Panc1 (cell line): ENCODE measurements at regions not wholly inside any gene's neighbourhood (a gene's known extent, or its start where the extent isn't known, plus 50 kb on each side); places are given as distances from the start of the nearest gene placed in this dataset.

ENCODE experiments used
- ATAC-seq: fragments of 200-7000 bp; cut with Tn5 transposase; 2 replicates; pipeline ENCODE4 v1.9.1; 2020; ENCODE audit warnings: mild to moderate bottlenecking, moderate library complexity
- BruUV-seq: library from RNA; stranded (reverse); fragments of 400-500 nt; replicated peaks from 2 replicates; lab custom pipeline; 2021; lab: Mats Ljungman, UMichigan
- CTCF ChIA-PET: fragments of 300-600 bp; sonication (Branson Sonifier 250); formaldehyde crosslinking; loops from one replicate; lab custom pipeline; 2022; ENCODE audit warnings: antibody characterized with exemption; lab: Charles Lee
- POLR2A ChIA-PET: fragments of 300-600 bp; sonication (Branson Sonifier 250); formaldehyde crosslinking; loops from one replicate; lab custom pipeline; 2022; ENCODE audit warnings: antibody characterized with exemption; lab: Charles Lee
- DNase-seq: peaks from one replicate; pipeline ENCODE4 v3.0.0-alpha.2; 2010; ENCODE audit warnings: low read depth, low spot score
- H3K27ac ChIP-seq: 2 replicates; pipeline ENCODE4 v1.5.1; 2011; ENCODE audit warnings: mild to moderate bottlenecking, low read length, inconsistent platforms
- H3K27me3 ChIP-seq: fragments of 200-500 bp; sonication (Bioruptor generic); 2 replicates; pipeline ENCODE4 v1.6.0; 2014; ENCODE audit warnings: low read length, inconsistent platforms; ENCODE audit not compliant: control insufficient read depth, insufficient read depth
- H3K36me3 ChIP-seq: fragments of 200-500 bp; sonication (Bioruptor generic); 2 replicates; pipeline ENCODE4 v1.5.1; 2014; ENCODE audit warnings: inconsistent platforms, mild to moderate bottlenecking, low read length, moderate library complexity; ENCODE audit not compliant: control insufficient read depth, insufficient read depth
- H3K4me1 ChIP-seq: 2 replicates; pipeline ENCODE4 v1.5.1; 2011; ENCODE audit warnings: inconsistent platforms, mild to moderate bottlenecking, low read length, moderate library complexity; ENCODE audit not compliant: control insufficient read depth, insufficient read depth
- H3K4me3 ChIP-seq, 2 experiments: 2 replicates each; pipeline ENCODE4 v1.5.1; 2011 to 2012; ENCODE audit warnings: low read depth in 2 of 2, low read length in 2 of 2, mild to moderate bottlenecking in 2 of 2, inconsistent platforms in 1 of 2, moderate library complexity in 1 of 2
- H3K9me3 ChIP-seq: fragments of 200-500 bp; sonication (Bioruptor generic); 2 replicates; pipeline ENCODE4 v1.5.1; 2014; ENCODE audit warnings: low read depth, mild to moderate bottlenecking, inconsistent platforms, low read length, moderate library complexity; ENCODE audit not compliant: control insufficient read depth, insufficient read depth
- POLR2AphosphoS5 ChIP-seq: IDR thresholded peaks from 2 replicates; pipeline ENCODE4 v1.6.1; 2012; ENCODE audit warnings: mild to moderate bottlenecking, low read depth, low read length, moderate library complexity
- SIN3A ChIP-seq: IDR thresholded peaks from 2 replicates; pipeline ENCODE4 v1.6.1; 2012; ENCODE audit warnings: low read depth, mild to moderate bottlenecking, low read length, moderate library complexity, borderline replicate concordance; ENCODE audit not compliant: insufficient read depth
- TCF7L2 ChIP-seq: IDR thresholded peaks from 2 replicates; pipeline ENCODE4 v1.6.1; 2011; ENCODE audit warnings: mild to moderate bottlenecking, low read depth, low read length, inconsistent platforms
- in situ Hi-C: cut with HindIII; loops from 2 replicates; pipeline ENCODE4 v1.10.0; 2016; ENCODE audit warnings: low sequenced_read_pairs, low pct_unique_long_range_greater_than_20kb
- intact Hi-C: fragments of 100-400 bp; cut with micrococcal nuclease; formaldehyde crosslinking; loops from one replicate; pipeline ENCODE4 v1.10.0; 2022; ENCODE audit not compliant: unreplicated experiment
- TF ChIP-seq, protein P1 (sequence below): fragments of 450-650 bp; IDR thresholded peaks from 2 replicates; pipeline ENCODE4 v1.5.1; 2017; ENCODE audit warnings: mild to moderate bottlenecking
- TF ChIP-seq, protein P2 (sequence below), 2 experiments: IDR thresholded peaks; 2 replicates each; pipeline ENCODE4 v1.6.1; 2011 to 2012; ENCODE audit warnings: low read depth in 2 of 2, control low read depth in 1 of 2, low read length in 1 of 2, mild to moderate bottlenecking in 1 of 2, moderate library complexity in 1 of 2; ENCODE audit not compliant: insufficient read depth in 1 of 2

DNA sequence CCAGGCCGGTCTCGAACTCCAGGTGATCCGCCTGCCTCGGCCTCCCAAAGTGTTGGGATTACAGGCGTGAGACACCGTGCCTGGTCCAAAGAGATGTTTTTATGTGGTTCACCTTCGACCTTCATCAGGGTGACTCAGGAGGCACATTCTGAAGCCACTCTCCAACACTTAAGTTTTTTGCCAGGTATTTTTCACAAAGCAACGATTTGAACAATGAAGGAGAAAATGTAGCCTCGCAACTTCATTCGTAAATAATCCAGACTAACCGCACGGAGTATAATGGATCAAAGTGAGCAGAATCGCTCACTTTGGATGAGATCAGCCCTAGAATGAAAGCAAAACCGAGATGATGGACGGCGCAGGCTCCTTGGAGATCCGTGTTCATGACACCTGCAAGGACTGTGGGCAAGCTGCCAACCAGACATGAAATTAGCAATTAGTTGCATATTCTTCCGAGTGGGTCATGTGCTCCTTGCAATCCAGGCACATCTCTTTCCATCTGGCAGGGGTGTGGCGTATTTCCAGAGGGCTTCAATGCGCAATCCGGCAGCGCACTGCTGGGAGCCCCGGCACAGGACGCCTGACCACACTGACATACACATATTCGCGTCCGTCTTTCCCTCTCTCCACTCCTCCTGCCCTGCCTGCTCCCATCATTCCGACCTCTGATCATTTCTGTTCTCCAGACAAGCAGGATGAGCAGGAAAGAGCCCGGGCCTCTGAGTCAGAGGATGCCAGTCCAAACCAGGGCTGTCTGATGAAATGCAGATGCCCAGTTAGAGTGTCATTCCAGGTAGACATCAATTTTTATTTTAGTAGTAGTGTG lies 148.4 kb downstream of the KLF6 start:
- no TSS peak for BruUV-seq
- CTCF ChIA-PET, result no interaction called here

DNA sequence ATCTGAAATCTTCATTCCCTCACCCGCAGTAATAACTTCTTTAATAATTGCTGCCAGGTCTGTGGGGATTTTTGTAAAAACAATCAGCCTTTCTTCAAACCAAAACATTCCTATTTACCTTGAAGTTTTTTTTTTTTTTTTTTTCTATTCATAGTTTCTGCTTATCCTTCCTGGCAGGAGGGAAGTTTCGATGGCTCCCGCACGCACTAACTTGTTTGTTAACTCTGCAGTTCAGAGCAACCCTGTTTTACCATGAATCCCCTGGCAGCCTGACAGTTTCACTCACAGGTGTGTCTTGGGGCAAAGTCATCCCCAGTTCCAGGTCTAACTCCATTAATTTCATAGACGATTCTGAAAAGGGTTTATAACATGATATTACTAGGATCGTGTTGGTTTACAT lies 149.3 kb downstream of the KLF6 start:
- intact Hi-C loops (no loop called here), in situ Hi-C loops (no loop called here)
- ATAC-seq (no peak), DNase-seq (no peak)
- no TSS peak for BruUV-seq
- H3K4me1 ChIP-seq, result no peaks in the 10 kb centered on the region
- H3K27ac ChIP-seq, result no peak overlapping the region
- H3K4me3 ChIP-seq, result no peak overlapping the region
- H3K36me3 ChIP-seq, result no peaks in the 10 kb centered on the region
- H3K9me3 ChIP-seq, result no peaks in the 10 kb centered on the region
- TF ChIP-seq, protein P1, sequence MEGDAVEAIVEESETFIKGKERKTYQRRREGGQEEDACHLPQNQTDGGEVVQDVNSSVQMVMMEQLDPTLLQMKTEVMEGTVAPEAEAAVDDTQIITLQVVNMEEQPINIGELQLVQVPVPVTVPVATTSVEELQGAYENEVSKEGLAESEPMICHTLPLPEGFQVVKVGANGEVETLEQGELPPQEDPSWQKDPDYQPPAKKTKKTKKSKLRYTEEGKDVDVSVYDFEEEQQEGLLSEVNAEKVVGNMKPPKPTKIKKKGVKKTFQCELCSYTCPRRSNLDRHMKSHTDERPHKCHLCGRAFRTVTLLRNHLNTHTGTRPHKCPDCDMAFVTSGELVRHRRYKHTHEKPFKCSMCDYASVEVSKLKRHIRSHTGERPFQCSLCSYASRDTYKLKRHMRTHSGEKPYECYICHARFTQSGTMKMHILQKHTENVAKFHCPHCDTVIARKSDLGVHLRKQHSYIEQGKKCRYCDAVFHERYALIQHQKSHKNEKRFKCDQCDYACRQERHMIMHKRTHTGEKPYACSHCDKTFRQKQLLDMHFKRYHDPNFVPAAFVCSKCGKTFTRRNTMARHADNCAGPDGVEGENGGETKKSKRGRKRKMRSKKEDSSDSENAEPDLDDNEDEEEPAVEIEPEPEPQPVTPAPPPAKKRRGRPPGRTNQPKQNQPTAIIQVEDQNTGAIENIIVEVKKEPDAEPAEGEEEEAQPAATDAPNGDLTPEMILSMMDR, result no peak
- TF ChIP-seq SIN3A, result no peak
- no peak for TF ChIP-seq POLR2AphosphoS5
- no peak for TF ChIP-seq TCF7L2
- TF ChIP-seq, protein P2, sequence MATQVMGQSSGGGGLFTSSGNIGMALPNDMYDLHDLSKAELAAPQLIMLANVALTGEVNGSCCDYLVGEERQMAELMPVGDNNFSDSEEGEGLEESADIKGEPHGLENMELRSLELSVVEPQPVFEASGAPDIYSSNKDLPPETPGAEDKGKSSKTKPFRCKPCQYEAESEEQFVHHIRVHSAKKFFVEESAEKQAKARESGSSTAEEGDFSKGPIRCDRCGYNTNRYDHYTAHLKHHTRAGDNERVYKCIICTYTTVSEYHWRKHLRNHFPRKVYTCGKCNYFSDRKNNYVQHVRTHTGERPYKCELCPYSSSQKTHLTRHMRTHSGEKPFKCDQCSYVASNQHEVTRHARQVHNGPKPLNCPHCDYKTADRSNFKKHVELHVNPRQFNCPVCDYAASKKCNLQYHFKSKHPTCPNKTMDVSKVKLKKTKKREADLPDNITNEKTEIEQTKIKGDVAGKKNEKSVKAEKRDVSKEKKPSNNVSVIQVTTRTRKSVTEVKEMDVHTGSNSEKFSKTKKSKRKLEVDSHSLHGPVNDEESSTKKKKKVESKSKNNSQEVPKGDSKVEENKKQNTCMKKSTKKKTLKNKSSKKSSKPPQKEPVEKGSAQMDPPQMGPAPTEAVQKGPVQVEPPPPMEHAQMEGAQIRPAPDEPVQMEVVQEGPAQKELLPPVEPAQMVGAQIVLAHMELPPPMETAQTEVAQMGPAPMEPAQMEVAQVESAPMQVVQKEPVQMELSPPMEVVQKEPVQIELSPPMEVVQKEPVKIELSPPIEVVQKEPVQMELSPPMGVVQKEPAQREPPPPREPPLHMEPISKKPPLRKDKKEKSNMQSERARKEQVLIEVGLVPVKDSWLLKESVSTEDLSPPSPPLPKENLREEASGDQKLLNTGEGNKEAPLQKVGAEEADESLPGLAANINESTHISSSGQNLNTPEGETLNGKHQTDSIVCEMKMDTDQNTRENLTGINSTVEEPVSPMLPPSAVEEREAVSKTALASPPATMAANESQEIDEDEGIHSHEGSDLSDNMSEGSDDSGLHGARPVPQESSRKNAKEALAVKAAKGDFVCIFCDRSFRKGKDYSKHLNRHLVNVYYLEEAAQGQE (IDR thresholded peaks at IDR 0.05; ENCODE audit: insufficient read depth in 1 of 2, low read depth in 2 of 2, low read length in 1 of 2), result no peak
- ChIA-PET POLR2A (no interaction called here), CTCF (interaction anchor here (0.7 kb wide), 1 partner anchor 680 kb away, joined by 8 read pairs; no protein-coding TSS in a partner anchor)
- H3K27me3 ChIP-seq, result no peaks in the 10 kb centered on the region

More for the DNA sequence above, 148.4 kb downstream of the KLF6 start:
- no peak overlapping the region for H3K4me3 ChIP-seq
- TF ChIP-seq, protein P1, result no peak
- TF ChIP-seq POLR2AphosphoS5, result no peak
- TF ChIP-seq, protein P2 (IDR thresholded peaks at IDR 0.05; ENCODE audit: insufficient read depth in 1 of 2, low read depth in 2 of 2, low read length in 1 of 2), result no peak
- TF ChIP-seq TCF7L2, result no peak
- TF ChIP-seq SIN3A, result no peak
- no peaks in the 10 kb centered on the region for H3K4me1 ChIP-seq
- intact Hi-C loops, result no loop called here
- no peaks in the 10 kb centered on the region for H3K27me3 ChIP-seq
- no peaks in the 10 kb centered on the region for H3K9me3 ChIP-seq
- POLR2A ChIA-PET, result no interaction called here
- H3K36me3 ChIP-seq, result no peaks in the 10 kb centered on the region
- DNase-seq (no peak), ATAC-seq (no peak)
- no peak overlapping the region for H3K27ac ChIP-seq
- in situ Hi-C loops, result no loop called here
